HEK293 (cell line): ENCODE measurements at regions not wholly inside any gene's neighbourhood (a gene's known extent, or its start where the extent isn't known, plus 50 kb on each side); places are given as distances from the start of the nearest gene placed in this dataset.

Experiments used
- CTCF ChIA-PET: fragments of 350-600 bp; formaldehyde crosslinking; extraction: SDS; loops from one replicate; lab custom pipeline; 2021; ENCODE audit warnings: antibody characterized with exemption; lab: Yijun Ruan, JAX
- POLR2A ChIA-PET: fragments of 300-600 bp; formaldehyde crosslinking; extraction: SDS; loops from one replicate; lab custom pipeline; 2020; ENCODE audit warnings: antibody characterized with exemption, inconsistent platforms; lab: Yijun Ruan, JAX
- H3K27ac ChIP-seq: fragments of 200-500 bp; sonication (Bioruptor generic); 2 replicates; pipeline ENCODE4 v1.5.1; 2014; ENCODE audit warnings: low read depth, low read length, control low read depth, inconsistent platforms; ENCODE audit errors: extremely low read depth
- H3K36me3 ChIP-seq, 2 experiments: fragments of 200-500 bp in 1 of 2; sonication (Bioruptor generic) in 1 of 2; 1 replicate in 1 of 2; 2 replicates in 1 of 2; pipeline ENCODE4 v1.5.1; 2014 to 2017; ENCODE audit warnings: inconsistent platforms in 2 of 2, low read length in 2 of 2; ENCODE audit not compliant: control insufficient read depth in 2 of 2, insufficient read depth in 1 of 2
- H3K4me1 ChIP-seq: fragments of 200-500 bp; sonication (Bioruptor generic); 2 replicates; pipeline ENCODE4 v1.5.1; 2014; ENCODE audit warnings: mild to moderate bottlenecking, low read length, inconsistent platforms; ENCODE audit not compliant: control insufficient read depth, insufficient read depth
- H3K4me3 ChIP-seq: 2 replicates; pipeline ENCODE4 v1.5.1; 2011; ENCODE audit warnings: low read depth, mild to moderate bottlenecking, control low read depth, low read length, moderate library complexity
- H3K9me3 ChIP-seq: fragments of 200-500 bp; sonication (Bioruptor generic); 2 replicates; pipeline ENCODE4 v1.5.1; 2014; ENCODE audit warnings: low read depth, low read length, inconsistent platforms; ENCODE audit not compliant: control insufficient read depth, insufficient read depth
- FEZF1 ChIP-seq: fragments of 450-650 bp; formaldehyde crosslinking; IDR thresholded peaks from 2 replicates; pipeline ENCODE4 v1.5.1; 2016; ENCODE audit warnings: missing biosample characterization, missing genetic modification characterization
- MZF1 ChIP-seq: fragments of 450-650 bp; formaldehyde crosslinking; IDR thresholded peaks from 2 replicates; pipeline ENCODE4 v1.5.1; 2017; ENCODE audit warnings: missing biosample characterization, missing genetic modification characterization, borderline replicate concordance
- SCRT2 ChIP-seq: fragments of 450-650 bp; formaldehyde crosslinking; IDR thresholded peaks from 2 replicates; pipeline ENCODE4 v1.5.1; 2016; ENCODE audit warnings: missing biosample characterization, missing genetic modification characterization
- ZIC2 ChIP-seq: fragments of 450-650 bp; formaldehyde crosslinking; IDR thresholded peaks from 2 replicates; pipeline ENCODE4 v1.5.1; 2016; ENCODE audit warnings: missing biosample characterization, missing genetic modification characterization
- ZNF112 ChIP-seq: fragments of 450-650 bp; formaldehyde crosslinking; IDR thresholded peaks from 2 replicates; pipeline ENCODE4 v1.5.0; 2017; ENCODE audit warnings: missing biosample characterization, missing genetic modification characterization
- ZNF114 ChIP-seq: fragments of 450-650 bp; formaldehyde crosslinking; IDR thresholded peaks from 2 replicates; pipeline ENCODE4 v1.5.0; 2017; ENCODE audit warnings: missing biosample characterization, missing genetic modification characterization
- ZNF140 ChIP-seq: fragments of 450-650 bp; formaldehyde crosslinking; IDR thresholded peaks from 2 replicates; pipeline ENCODE4 v1.5.1; 2016; ENCODE audit warnings: missing biosample characterization, missing genetic modification characterization
- ZNF169 ChIP-seq: fragments of 450-650 bp; formaldehyde crosslinking; IDR thresholded peaks from 2 replicates; pipeline ENCODE4 v1.5.1; 2016; ENCODE audit warnings: missing biosample characterization, missing genetic modification characterization
- ZNF174 ChIP-seq: fragments of 450-650 bp; formaldehyde crosslinking; IDR thresholded peaks from 2 replicates; pipeline ENCODE4 v1.5.0; 2017; ENCODE audit warnings: missing biosample characterization, mild to moderate bottlenecking, missing genetic modification characterization
- ZNF19 ChIP-seq: fragments of 450-650 bp; formaldehyde crosslinking; IDR thresholded peaks from 2 replicates; pipeline ENCODE4; 2016; ENCODE audit warnings: missing biosample characterization, missing genetic modification characterization, low read depth
- ZNF2 ChIP-seq: fragments of 450-650 bp; formaldehyde crosslinking; IDR thresholded peaks from 2 replicates; pipeline ENCODE4 v1.5.1; 2016; ENCODE audit warnings: missing biosample characterization, missing genetic modification characterization
- ZNF37A ChIP-seq: fragments of 450-650 bp; IDR thresholded peaks from 2 replicates; pipeline ENCODE4 v1.5.1; 2018; ENCODE audit warnings: missing biosample characterization, missing genetic modification characterization
- ZNF426 ChIP-seq: fragments of 450-650 bp; formaldehyde crosslinking; IDR thresholded peaks from 2 replicates; pipeline ENCODE4 v1.5.1; 2017; ENCODE audit warnings: missing biosample characterization, missing genetic modification characterization, mild to moderate bottlenecking, inconsistent platforms, moderate library complexity
- ZNF561 ChIP-seq: fragments of 450-650 bp; IDR thresholded peaks from 2 replicates; pipeline ENCODE4 v1.5.1; 2018; ENCODE audit warnings: missing biosample characterization, missing genetic modification characterization, borderline replicate concordance
- ZNF600 ChIP-seq: fragments of 450-650 bp; formaldehyde crosslinking; IDR thresholded peaks from 2 replicates; pipeline ENCODE4 v1.5.1; 2016; ENCODE audit warnings: missing biosample characterization, missing genetic modification characterization
- ZNF610 ChIP-seq: fragments of 450-650 bp; formaldehyde crosslinking; IDR thresholded peaks from 2 replicates; pipeline ENCODE4 v1.5.1; 2016; ENCODE audit warnings: missing biosample characterization, missing genetic modification characterization, borderline replicate concordance
- ZNF623 ChIP-seq: fragments of 450-650 bp; formaldehyde crosslinking; IDR thresholded peaks from 2 replicates; pipeline ENCODE4 v1.5.1; 2016; ENCODE audit warnings: missing biosample characterization, missing genetic modification characterization
- ZNF629 ChIP-seq: fragments of 450-650 bp; formaldehyde crosslinking; IDR thresholded peaks from 2 replicates; pipeline ENCODE4 v1.5.1; 2017; ENCODE audit warnings: missing biosample characterization, missing genetic modification characterization
- ZNF660 ChIP-seq: fragments of 450-650 bp; IDR thresholded peaks from 2 replicates; pipeline ENCODE4 v1.5.1; 2018; ENCODE audit warnings: missing biosample characterization, mild to moderate bottlenecking, missing genetic modification characterization
- ZNF664 ChIP-seq: fragments of 450-650 bp; formaldehyde crosslinking; IDR thresholded peaks from 2 replicates; pipeline ENCODE4 v1.5.1; 2016; ENCODE audit warnings: missing biosample characterization, missing genetic modification characterization
- ZNF670 ChIP-seq: fragments of 450-650 bp; formaldehyde crosslinking; IDR thresholded peaks from 2 replicates; pipeline ENCODE4 v1.5.1; 2016; ENCODE audit warnings: missing biosample characterization, missing genetic modification characterization, low read depth
- ZSCAN16 ChIP-seq: fragments of 450-650 bp; formaldehyde crosslinking; IDR thresholded peaks from 2 replicates; pipeline ENCODE4 v1.5.1; 2016; ENCODE audit warnings: missing biosample characterization, missing genetic modification characterization
- TF ChIP-seq, protein P1 (sequence below): fragments of 450-650 bp; formaldehyde crosslinking; IDR thresholded peaks from 2 replicates; pipeline ENCODE4 v1.5.1; 2017; ENCODE audit warnings: missing biosample characterization, missing genetic modification characterization
- TF ChIP-seq, protein P2 (sequence below): fragments of 450-650 bp; formaldehyde crosslinking; IDR thresholded peaks from 2 replicates; pipeline ENCODE4 v1.5.1; 2016; ENCODE audit warnings: missing biosample characterization, missing genetic modification characterization
- TF ChIP-seq, protein P3 (sequence below): fragments of 450-650 bp; formaldehyde crosslinking; IDR thresholded peaks from 2 replicates; pipeline ENCODE4 v1.5.1; 2016; ENCODE audit warnings: missing biosample characterization, missing genetic modification characterization
- TF ChIP-seq, protein P4 (sequence below): fragments of 450-650 bp; formaldehyde crosslinking; IDR thresholded peaks from 2 replicates; pipeline ENCODE4 v1.5.1; 2017; ENCODE audit warnings: missing biosample characterization, mild to moderate bottlenecking, missing genetic modification characterization, moderate library complexity
- TF ChIP-seq, protein P5 (sequence below): fragments of 450-650 bp; formaldehyde crosslinking; IDR thresholded peaks from 2 replicates; pipeline ENCODE4 v1.5.1; 2016; ENCODE audit warnings: missing biosample characterization, missing genetic modification characterization, borderline replicate concordance

DNA sequence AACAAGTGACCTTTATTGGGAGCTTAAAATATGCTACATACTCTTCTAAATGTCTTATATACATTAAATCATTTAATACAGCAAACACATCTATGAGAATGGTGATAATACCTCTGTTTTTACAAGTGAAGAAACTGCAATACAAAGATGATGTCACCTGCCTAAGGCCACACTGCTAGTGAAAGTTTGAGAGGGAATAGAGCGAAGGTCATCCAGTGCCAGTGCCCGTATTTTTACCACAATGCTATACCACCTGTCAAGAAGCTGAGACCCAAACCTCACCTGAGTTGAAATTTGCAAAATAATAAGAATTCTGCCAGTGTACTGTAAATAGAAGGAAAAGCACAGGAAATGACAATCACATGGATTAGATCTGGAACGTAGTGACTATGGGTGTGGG, 200.4 kb upstream of the TMPRSS15 start:
- no peaks in the 10 kb centered on the region for H3K4me1 ChIP-seq
- TF ChIP-seq, protein P1, sequence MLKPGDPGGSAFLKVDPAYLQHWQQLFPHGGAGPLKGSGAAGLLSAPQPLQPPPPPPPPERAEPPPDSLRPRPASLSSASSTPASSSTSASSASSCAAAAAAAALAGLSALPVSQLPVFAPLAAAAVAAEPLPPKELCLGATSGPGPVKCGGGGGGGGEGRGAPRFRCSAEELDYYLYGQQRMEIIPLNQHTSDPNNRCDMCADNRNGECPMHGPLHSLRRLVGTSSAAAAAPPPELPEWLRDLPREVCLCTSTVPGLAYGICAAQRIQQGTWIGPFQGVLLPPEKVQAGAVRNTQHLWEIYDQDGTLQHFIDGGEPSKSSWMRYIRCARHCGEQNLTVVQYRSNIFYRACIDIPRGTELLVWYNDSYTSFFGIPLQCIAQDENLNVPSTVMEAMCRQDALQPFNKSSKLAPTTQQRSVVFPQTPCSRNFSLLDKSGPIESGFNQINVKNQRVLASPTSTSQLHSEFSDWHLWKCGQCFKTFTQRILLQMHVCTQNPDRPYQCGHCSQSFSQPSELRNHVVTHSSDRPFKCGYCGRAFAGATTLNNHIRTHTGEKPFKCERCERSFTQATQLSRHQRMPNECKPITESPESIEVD (tag by site-specific recombination), result no peak
- TF ChIP-seq ZNF561 (tag by site-specific recombination), result no peak
- no peak for TF ChIP-seq ZNF629
- TF ChIP-seq, protein P2, sequence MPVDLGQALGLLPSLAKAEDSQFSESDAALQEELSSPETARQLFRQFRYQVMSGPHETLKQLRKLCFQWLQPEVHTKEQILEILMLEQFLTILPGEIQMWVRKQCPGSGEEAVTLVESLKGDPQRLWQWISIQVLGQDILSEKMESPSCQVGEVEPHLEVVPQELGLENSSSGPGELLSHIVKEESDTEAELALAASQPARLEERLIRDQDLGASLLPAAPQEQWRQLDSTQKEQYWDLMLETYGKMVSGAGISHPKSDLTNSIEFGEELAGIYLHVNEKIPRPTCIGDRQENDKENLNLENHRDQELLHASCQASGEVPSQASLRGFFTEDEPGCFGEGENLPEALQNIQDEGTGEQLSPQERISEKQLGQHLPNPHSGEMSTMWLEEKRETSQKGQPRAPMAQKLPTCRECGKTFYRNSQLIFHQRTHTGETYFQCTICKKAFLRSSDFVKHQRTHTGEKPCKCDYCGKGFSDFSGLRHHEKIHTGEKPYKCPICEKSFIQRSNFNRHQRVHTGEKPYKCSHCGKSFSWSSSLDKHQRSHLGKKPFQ (tag by site-specific recombination), result no peak
- no peak for TF ChIP-seq ZNF426 (tag by site-specific recombination)
- no peak for TF ChIP-seq ZNF670 (tag by site-specific recombination)
- no peak for TF ChIP-seq ZSCAN16 (tag by site-specific recombination)
- TF ChIP-seq ZNF623, result no peak
- TF ChIP-seq ZIC2 (tag by site-specific recombination), result no peak
- TF ChIP-seq SCRT2 (tag by site-specific recombination), result no peak
- no peak for TF ChIP-seq MZF1
- TF ChIP-seq ZNF114 (tag by site-specific recombination), result no peak
- no peak for TF ChIP-seq ZNF660 (tag by site-specific recombination)
- no peak for TF ChIP-seq ZNF140
- no peak for TF ChIP-seq ZNF112 (tag by site-specific recombination)
- no peak for TF ChIP-seq ZNF600 (tag by site-specific recombination)
- TF ChIP-seq, protein P3, sequence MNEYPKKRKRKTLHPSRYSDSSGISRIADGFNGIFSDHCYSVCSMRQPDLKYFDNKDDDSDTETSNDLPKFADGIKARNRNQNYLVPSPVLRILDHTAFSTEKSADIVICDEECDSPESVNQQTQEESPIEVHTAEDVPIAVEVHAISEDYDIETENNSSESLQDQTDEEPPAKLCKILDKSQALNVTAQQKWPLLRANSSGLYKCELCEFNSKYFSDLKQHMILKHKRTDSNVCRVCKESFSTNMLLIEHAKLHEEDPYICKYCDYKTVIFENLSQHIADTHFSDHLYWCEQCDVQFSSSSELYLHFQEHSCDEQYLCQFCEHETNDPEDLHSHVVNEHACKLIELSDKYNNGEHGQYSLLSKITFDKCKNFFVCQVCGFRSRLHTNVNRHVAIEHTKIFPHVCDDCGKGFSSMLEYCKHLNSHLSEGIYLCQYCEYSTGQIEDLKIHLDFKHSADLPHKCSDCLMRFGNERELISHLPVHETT (tag by site-specific recombination), result no peak
- TF ChIP-seq, protein P4, sequence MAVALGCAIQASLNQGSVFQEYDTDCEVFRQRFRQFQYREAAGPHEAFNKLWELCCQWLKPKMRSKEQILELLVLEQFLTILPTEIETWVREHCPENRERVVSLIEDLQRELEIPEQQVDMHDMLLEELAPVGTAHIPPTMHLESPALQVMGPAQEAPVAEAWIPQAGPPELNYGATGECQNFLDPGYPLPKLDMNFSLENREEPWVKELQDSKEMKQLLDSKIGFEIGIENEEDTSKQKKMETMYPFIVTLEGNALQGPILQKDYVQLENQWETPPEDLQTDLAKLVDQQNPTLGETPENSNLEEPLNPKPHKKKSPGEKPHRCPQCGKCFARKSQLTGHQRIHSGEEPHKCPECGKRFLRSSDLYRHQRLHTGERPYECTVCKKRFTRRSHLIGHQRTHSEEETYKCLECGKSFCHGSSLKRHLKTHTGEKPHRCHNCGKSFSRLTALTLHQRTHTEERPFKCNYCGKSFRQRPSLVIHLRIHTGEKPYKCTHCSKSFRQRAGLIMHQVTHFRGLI (tag by site-specific recombination), result no peak
- no peak for TF ChIP-seq ZNF664 (tag by site-specific recombination)
- TF ChIP-seq, all 188 proteins: peak for 0
- Histone ChIP-seq H3K4me3 (no peak overlapping the region), H3K9me3 (no peaks in the 10 kb centered on the region; the same call in 1 of the 2 replicates), H3K36me3 (no peaks in the 10 kb centered on the region), H3K27ac (no peak overlapping the region)
- CTCF ChIA-PET, result no interaction called here
- POLR2A ChIA-PET, result no interaction called here

DNA sequence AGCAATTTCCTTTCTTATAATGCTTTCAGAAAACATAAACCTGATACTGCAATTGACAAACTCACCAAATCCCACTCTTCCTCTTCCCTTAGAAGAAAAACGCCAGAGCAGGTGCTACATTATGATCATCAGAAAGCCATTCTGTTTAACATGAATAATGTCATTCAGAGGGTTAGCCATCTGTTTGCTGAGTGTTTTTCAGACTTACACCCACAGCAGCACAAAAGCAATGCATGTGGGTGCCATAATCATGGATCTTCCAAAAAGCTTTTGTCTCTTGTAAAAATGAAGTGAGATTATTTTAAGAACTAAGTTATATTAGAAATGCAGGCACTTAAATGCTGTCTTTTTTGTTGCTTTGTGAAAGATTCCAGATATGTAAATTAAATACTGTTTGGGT, 204.6 kb upstream of the TMPRSS15 start:
- POLR2A ChIA-PET, result no interaction called here
- CTCF ChIA-PET, result no interaction called here
- no peak for TF ChIP-seq ZNF610 (tag by site-specific recombination)
- TF ChIP-seq FEZF1, result no peak
- no peak for TF ChIP-seq ZNF37A
- TF ChIP-seq, protein P5, sequence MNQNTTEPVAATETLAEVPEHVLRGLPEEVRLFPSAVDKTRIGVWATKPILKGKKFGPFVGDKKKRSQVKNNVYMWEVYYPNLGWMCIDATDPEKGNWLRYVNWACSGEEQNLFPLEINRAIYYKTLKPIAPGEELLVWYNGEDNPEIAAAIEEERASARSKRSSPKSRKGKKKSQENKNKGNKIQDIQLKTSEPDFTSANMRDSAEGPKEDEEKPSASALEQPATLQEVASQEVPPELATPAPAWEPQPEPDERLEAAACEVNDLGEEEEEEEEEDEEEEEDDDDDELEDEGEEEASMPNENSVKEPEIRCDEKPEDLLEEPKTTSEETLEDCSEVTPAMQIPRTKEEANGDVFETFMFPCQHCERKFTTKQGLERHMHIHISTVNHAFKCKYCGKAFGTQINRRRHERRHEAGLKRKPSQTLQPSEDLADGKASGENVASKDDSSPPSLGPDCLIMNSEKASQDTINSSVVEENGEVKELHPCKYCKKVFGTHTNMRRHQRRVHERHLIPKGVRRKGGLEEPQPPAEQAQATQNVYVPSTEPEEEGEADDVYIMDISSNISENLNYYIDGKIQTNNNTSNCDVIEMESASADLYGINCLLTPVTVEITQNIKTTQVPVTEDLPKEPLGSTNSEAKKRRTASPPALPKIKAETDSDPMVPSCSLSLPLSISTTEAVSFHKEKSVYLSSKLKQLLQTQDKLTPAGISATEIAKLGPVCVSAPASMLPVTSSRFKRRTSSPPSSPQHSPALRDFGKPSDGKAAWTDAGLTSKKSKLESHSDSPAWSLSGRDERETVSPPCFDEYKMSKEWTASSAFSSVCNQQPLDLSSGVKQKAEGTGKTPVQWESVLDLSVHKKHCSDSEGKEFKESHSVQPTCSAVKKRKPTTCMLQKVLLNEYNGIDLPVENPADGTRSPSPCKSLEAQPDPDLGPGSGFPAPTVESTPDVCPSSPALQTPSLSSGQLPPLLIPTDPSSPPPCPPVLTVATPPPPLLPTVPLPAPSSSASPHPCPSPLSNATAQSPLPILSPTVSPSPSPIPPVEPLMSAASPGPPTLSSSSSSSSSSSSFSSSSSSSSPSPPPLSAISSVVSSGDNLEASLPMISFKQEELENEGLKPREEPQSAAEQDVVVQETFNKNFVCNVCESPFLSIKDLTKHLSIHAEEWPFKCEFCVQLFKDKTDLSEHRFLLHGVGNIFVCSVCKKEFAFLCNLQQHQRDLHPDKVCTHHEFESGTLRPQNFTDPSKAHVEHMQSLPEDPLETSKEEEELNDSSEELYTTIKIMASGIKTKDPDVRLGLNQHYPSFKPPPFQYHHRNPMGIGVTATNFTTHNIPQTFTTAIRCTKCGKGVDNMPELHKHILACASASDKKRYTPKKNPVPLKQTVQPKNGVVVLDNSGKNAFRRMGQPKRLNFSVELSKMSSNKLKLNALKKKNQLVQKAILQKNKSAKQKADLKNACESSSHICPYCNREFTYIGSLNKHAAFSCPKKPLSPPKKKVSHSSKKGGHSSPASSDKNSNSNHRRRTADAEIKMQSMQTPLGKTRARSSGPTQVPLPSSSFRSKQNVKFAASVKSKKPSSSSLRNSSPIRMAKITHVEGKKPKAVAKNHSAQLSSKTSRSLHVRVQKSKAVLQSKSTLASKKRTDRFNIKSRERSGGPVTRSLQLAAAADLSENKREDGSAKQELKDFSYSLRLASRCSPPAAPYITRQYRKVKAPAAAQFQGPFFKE (tag by site-specific recombination), result no peak
- TF ChIP-seq ZNF2 (tag by site-specific recombination), result no peak
- no peak for TF ChIP-seq ZNF174 (tag by site-specific recombination)
- TF ChIP-seq ZNF169 (tag by site-specific recombination), result no peak
- no peak for TF ChIP-seq ZNF19 (tag by site-specific recombination)

More for the DNA sequence above, 204.6 kb upstream of the TMPRSS15 start:
- Histone ChIP-seq H3K36me3 (no peaks in the 10 kb centered on the region), H3K4me1 (no peaks in the 10 kb centered on the region), H3K27ac (no peak overlapping the region), H3K9me3 (no peaks in the 10 kb centered on the region; the same call in 1 of the 2 replicates), H3K4me3 (no peak overlapping the region)
